ENCODE measurements at regions not wholly inside any gene's neighbourhood (a gene's known extent, or its start where the extent isn't known, plus 50 kb on each side); places are given as distances from the start of the nearest gene placed in this dataset.

DNA sequence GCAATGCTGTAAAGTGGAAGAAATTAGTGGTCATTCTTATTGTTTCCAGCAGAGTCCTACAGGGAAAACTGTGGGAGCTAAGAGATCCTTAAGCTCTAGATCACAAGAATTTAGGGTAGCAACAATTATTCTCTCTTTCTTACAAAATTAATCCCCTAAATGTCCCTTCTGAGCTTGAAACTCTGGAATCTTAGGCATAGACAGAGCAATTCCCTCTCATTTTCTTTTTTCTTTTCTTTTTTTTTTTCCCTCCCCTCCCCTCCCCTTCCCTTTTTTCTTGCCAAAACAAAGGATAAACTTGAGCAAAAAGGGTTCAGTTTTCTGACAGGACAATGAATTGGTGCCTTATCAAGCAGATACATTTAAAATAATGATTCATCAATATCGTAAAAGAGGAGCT, 441.0 kb downstream of the DSC3 start:
- TF ChIP-seq EZH2 (IDR thresholded peaks at IDR 0.05) = no peak
- TF ChIP-seq EZH2phosphoT487 (IDR thresholded peaks at IDR 0.05) = no peak
- TF ChIP-seq, protein P1, sequence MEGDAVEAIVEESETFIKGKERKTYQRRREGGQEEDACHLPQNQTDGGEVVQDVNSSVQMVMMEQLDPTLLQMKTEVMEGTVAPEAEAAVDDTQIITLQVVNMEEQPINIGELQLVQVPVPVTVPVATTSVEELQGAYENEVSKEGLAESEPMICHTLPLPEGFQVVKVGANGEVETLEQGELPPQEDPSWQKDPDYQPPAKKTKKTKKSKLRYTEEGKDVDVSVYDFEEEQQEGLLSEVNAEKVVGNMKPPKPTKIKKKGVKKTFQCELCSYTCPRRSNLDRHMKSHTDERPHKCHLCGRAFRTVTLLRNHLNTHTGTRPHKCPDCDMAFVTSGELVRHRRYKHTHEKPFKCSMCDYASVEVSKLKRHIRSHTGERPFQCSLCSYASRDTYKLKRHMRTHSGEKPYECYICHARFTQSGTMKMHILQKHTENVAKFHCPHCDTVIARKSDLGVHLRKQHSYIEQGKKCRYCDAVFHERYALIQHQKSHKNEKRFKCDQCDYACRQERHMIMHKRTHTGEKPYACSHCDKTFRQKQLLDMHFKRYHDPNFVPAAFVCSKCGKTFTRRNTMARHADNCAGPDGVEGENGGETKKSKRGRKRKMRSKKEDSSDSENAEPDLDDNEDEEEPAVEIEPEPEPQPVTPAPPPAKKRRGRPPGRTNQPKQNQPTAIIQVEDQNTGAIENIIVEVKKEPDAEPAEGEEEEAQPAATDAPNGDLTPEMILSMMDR (IDR thresholded peaks at IDR 0.05) = no peak
